B cell (primary cell): ENCODE measurements at regions not wholly inside any gene's neighbourhood (a gene's known extent, or its start where the extent isn't known, plus 50 kb on each side); places are given as distances from the start of the nearest gene placed in this dataset.

Experiments
- ATAC-seq: fragments of 200-7000 bp; cut with Tn5 transposase; one replicate; pipeline ENCODE4 v1.10.0; 2021; ENCODE audit warnings: low read depth, mild to moderate bottlenecking, moderate number of reproducible peaks, moderate library complexity
- CTCF ChIA-PET: fragments of 350-600 bp; sonication (Branson Sonifier 250); formaldehyde crosslinking; loops from one replicate; lab custom pipeline; 2021; ENCODE audit warnings: antibody characterized with exemption, inconsistent platforms; lab: Charles Lee
- POLR2A ChIA-PET: fragments of 350-600 bp; sonication (Branson Sonifier 250); formaldehyde crosslinking; loops from one replicate; lab custom pipeline; 2021; ENCODE audit warnings: antibody characterized with exemption; lab: Charles Lee
- DNase-seq: peaks from one replicate; pipeline ENCODE4 v3.0.0; 2013
- H2AFZ ChIP-seq: 2 replicates; pipeline ENCODE4 v1.6.1; 2012; ENCODE audit warnings: mild to moderate bottlenecking, low read depth, low read length; ENCODE audit not compliant: insufficient read depth, poor library complexity, severe bottlenecking
- H3K27ac ChIP-seq, 2 donors: 1 replicate in 1 of 2; 2 replicates in 1 of 2; pipeline ENCODE4 v1.5.1; 2012 to 2013; ENCODE audit warnings: low read length in 2 of 2, mild to moderate bottlenecking in 2 of 2, moderate library complexity in 1 of 2
- H3K27me3 ChIP-seq, 4 experiments: fragments of 200-600 bp in 1 of 4; sonication (generic) in 1 of 4; replicated peaks in 1 of 4; 1 replicate in 2 of 4; 2 replicates in 2 of 4; pipeline versions ENCODE4 v1.6.1 to v1.7.0; 2013 to 2016; ENCODE audit warnings: low read length in 3 of 4, mild to moderate bottlenecking in 2 of 4, mixed read lengths in 1 of 4, moderate library complexity in 1 of 4; ENCODE audit not compliant: insufficient read depth in 4 of 4, control insufficient read depth in 3 of 4; ENCODE audit errors: control extremely low read depth in 1 of 4
- H3K36me3 ChIP-seq, 2 experiments: replicated peaks in 1 of 2; 1 replicate in 1 of 2; 2 replicates in 1 of 2; pipeline versions ENCODE4 v1.6.1 to v1.7.1; 2013; ENCODE audit warnings: low read length in 1 of 2; ENCODE audit not compliant: insufficient read depth in 2 of 2, control insufficient read depth in 1 of 2; ENCODE audit errors: control extremely low read depth in 1 of 2, extremely low read depth in 1 of 2
- H3K4me1 ChIP-seq, 2 donors: fragments of 200-600 bp in 1 of 2; sonication (generic) in 1 of 2; 1 replicate in 1 of 2; 2 replicates in 1 of 2; pipeline versions ENCODE4 v1.5.1 to v1.6.1; 2013 to 2017; ENCODE audit warnings: low read length in 2 of 2; ENCODE audit not compliant: control insufficient read depth in 2 of 2, insufficient read depth in 2 of 2
- H3K4me2 ChIP-seq: replicated peaks from 2 replicates; pipeline ENCODE3; 2012; ENCODE audit warnings: mild to moderate bottlenecking, low read depth, low read length; ENCODE audit not compliant: poor library complexity, severe bottlenecking
- H3K4me3 ChIP-seq, 5 experiments: fragments of 200-600 bp in 1 of 5; sonication (generic) in 1 of 5; 1 replicate in 3 of 5; 2 replicates in 2 of 5; pipeline versions ENCODE4 v1.5.1 to v1.7.0; 2011 to 2016; ENCODE audit warnings: low read length in 4 of 5, mild to moderate bottlenecking in 4 of 5, low read depth in 2 of 5, control low read depth in 1 of 5, moderate library complexity in 1 of 5; ENCODE audit not compliant: insufficient read depth in 1 of 5; ENCODE audit errors: control extremely low read depth in 1 of 5, extremely low read depth in 1 of 5
- H3K79me2 ChIP-seq: fragments of 200-600 bp; sonication (generic); one replicate; pipeline ENCODE4 v1.6.0; 2016; ENCODE audit warnings: low read length; ENCODE audit not compliant: control insufficient read depth, insufficient read depth
- H3K9ac ChIP-seq: fragments of 200-600 bp; sonication (generic); 2 replicates; pipeline ENCODE4 v1.6.1; 2017; ENCODE audit warnings: mild to moderate bottlenecking, low read length, moderate library complexity
- H3K9me3 ChIP-seq, 3 donors: one replicate each; pipeline versions ENCODE4 v1.6.1 to v1.7.1; 2013; ENCODE audit warnings: low read length in 2 of 3; ENCODE audit not compliant: control insufficient read depth in 2 of 3, insufficient read depth in 1 of 3; ENCODE audit errors: control extremely low read depth in 1 of 3
- H4K20me1 ChIP-seq: 2 replicates; pipeline ENCODE4 v1.6.0; 2012; ENCODE audit warnings: mild to moderate bottlenecking, low read length; ENCODE audit not compliant: insufficient read depth, control insufficient read depth, poor library complexity, severe bottlenecking
- H3K27ac Mint-ChIP-seq: one replicate; pipeline ENCODE4 v1.8.0; 2021; ENCODE audit warnings: mixed read lengths
- H3K27me3 Mint-ChIP-seq: one replicate; pipeline ENCODE4 v1.8.0; 2021; ENCODE audit warnings: mixed read lengths
- H3K4me1 Mint-ChIP-seq: one replicate; pipeline ENCODE4 v1.8.0; 2021; ENCODE audit warnings: mixed read lengths
- H3K4me3 Mint-ChIP-seq: one replicate; pipeline ENCODE4 v1.8.0; 2021; ENCODE audit warnings: mixed read lengths
- H3K9me3 Mint-ChIP-seq: one replicate; pipeline ENCODE4 v1.8.0; 2022; ENCODE audit warnings: mixed read lengths; ENCODE audit not compliant: insufficient read depth
- EZH2 ChIP-seq: IDR thresholded peaks from 2 replicates; pipeline ENCODE4 v1.6.1; 2012; ENCODE audit warnings: borderline replicate concordance, low read depth, mild to moderate bottlenecking, moderate library complexity, low read length; ENCODE audit not compliant: insufficient read depth, poor library complexity, severe bottlenecking
- WGBS: methylation state at CpG from one replicate; pipeline ENCODE4 v1.1.5; 2013; ENCODE audit warnings: missing lambda C conversion rate; ENCODE audit not compliant: insufficient coverage; 5-methylcytosine and 5-hydroxymethylcytosine counted together
- intact Hi-C: fragments of 100-400 bp; cut with micrococcal nuclease; formaldehyde crosslinking; loops from one replicate; pipeline ENCODE4 v1.10.0; 2022
- TF ChIP-seq, protein P1 (sequence below): fragments of 200-600 bp; IDR thresholded peaks from one replicate; pipeline ENCODE4 v1.8.0; 2022; ENCODE audit warnings: antibody characterized with exemption, mild to moderate bottlenecking

DNA sequence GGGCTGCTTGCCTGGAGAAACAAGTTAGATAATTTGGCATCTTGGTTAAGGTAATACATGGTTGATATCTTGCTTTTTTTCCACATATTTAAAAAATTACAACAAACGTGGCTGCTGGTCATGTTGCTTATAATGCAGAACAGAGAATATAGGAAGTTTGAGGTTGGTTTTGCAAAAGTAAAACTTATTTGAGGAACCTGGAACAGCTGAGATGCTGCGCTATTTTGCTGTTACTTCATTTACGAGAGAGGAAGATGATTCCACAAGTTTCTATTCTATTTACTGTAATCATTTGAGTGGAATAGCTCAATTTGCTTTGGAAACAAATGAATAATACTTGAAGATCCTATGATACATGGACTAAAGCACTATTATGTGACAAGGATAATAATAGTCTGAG, 118.9 kb downstream of the TMA16 start:
- Mint-ChIP-seq H3K9me3 (peaks cover 3% of the 10 kb centered on the region), H3K4me3 (peak overlapping the region; percentile 91), H3K4me1 (peaks cover 35% of the 10 kb centered on the region), H3K27ac (peak overlapping the region; percentile 87), H3K27me3 (no peaks in the 10 kb centered on the region)
- CTCF ChIA-PET = interaction anchor here (0.9 to 5.0 kb wide), 11 partner anchors 12 to 67 kb away, joined by 3 to 94 read pairs (median 8); no protein-coding TSS in a partner anchor
- peak overlapping the region; percentile 92 for H3K9ac ChIP-seq
- H3K36me3 ChIP-seq = peaks cover 0 to 29% of the 10 kb centered on the region in 2 experiments
- peaks cover 25 to 27% of the 10 kb centered on the region in 2 donors for H3K4me1 ChIP-seq
- no peaks in the 10 kb centered on the region for H3K27me3 ChIP-seq
- intact Hi-C loops = loop anchor here (1.0 to 10.0 kb wide), 7 partner anchors 8 to 141 kb away; partner anchors contain the start of gene TMA16
- peak overlapping the region; percentile 24 for H2AFZ ChIP-seq
- H3K79me2 ChIP-seq = peaks cover 86% of the 10 kb centered on the region
- H4K20me1 ChIP-seq = peaks cover 6% of the 10 kb centered on the region
- peak overlapping the region; percentile 69 for H3K4me2 ChIP-seq
- peak overlapping the region; percentile 80 to 88 for H3K27ac ChIP-seq
- POLR2A ChIA-PET = interaction anchor here (0.8 to 4.8 kb wide), 2 partner anchors 26 to 50 kb away, joined by 3 to 39 read pairs; no protein-coding TSS in a partner anchor
- ATAC-seq (peak; percentile 50), DNase-seq (peak; percentile 73)
- no peaks in the 10 kb centered on the region for H3K9me3 ChIP-seq
- H3K4me3 ChIP-seq = peak overlapping the region; percentile 74 to 96 (median 87)
- TF ChIP-seq, protein P1, sequence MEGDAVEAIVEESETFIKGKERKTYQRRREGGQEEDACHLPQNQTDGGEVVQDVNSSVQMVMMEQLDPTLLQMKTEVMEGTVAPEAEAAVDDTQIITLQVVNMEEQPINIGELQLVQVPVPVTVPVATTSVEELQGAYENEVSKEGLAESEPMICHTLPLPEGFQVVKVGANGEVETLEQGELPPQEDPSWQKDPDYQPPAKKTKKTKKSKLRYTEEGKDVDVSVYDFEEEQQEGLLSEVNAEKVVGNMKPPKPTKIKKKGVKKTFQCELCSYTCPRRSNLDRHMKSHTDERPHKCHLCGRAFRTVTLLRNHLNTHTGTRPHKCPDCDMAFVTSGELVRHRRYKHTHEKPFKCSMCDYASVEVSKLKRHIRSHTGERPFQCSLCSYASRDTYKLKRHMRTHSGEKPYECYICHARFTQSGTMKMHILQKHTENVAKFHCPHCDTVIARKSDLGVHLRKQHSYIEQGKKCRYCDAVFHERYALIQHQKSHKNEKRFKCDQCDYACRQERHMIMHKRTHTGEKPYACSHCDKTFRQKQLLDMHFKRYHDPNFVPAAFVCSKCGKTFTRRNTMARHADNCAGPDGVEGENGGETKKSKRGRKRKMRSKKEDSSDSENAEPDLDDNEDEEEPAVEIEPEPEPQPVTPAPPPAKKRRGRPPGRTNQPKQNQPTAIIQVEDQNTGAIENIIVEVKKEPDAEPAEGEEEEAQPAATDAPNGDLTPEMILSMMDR = no peak
- TF ChIP-seq EZH2 = no peak
- no CpG with 5 or more reads among the region's 3 CpGs for WGBS

DNA sequence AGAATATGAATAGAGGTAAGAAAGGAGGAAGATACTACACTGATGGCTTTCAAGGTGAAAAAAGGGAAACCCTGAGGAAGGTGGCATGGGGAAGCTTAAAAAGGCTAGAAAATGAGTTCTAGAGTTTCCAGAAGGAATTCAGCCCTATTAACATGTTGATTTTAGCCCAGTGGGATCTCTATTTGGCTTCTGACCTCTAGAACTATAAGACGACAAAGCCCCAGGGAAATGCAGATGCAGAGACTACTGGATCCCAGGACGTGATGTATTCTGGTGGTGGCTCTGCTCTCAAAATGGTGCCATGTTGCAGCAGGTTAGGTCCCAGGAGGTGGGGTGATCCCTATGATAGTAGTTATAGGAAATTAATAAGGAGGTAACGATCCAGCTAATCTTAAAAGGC, 120.4 kb downstream of the TMA16 start:
- Histone ChIP-seq H3K27ac (peak overlapping the region; percentile 39 to 88), H3K4me1 (peaks cover 11 to 17% of the 10 kb centered on the region in 2 donors), H4K20me1 (no peaks in the 10 kb centered on the region), H3K79me2 (peaks cover 77% of the 10 kb centered on the region), H3K9ac (no peak overlapping the region), H3K4me2 (peak overlapping the region; percentile 9), H3K9me3 (no peaks in the 10 kb centered on the region), H2AFZ (peak overlapping the region; percentile 10), H3K4me3 (no peak overlapping the region), H3K27me3 (no peaks in the 10 kb centered on the region), H3K36me3 (peaks cover 0 to 14% of the 10 kb centered on the region in 2 experiments)
- ChIA-PET CTCF (interaction anchor here (1.2 to 5.0 kb wide), 5 partner anchors 49 to 64 kb away, joined by 3 to 82 read pairs (median 4); no protein-coding TSS in a partner anchor), POLR2A (interaction anchor here (1.1 kb wide), 1 partner anchor 121 kb away, joined by 10 read pairs; the partner anchor contains the start of gene TMA16)
- intact Hi-C loops = loop anchor here (5.0 to 10.0 kb wide), 2 partner anchors 38 to 140 kb away; no protein-coding TSS in a partner anchor
- Mint-ChIP-seq H3K9me3 (peaks cover 3% of the 10 kb centered on the region), H3K27me3 (no peaks in the 10 kb centered on the region), H3K4me3 (peak overlapping the region; percentile 35), H3K4me1 (peaks cover 29% of the 10 kb centered on the region), H3K27ac (peak overlapping the region; percentile 82)
- 75% methylated on average over 2 of the region's 3 CpGs for WGBS
- DNase-seq (no peak), ATAC-seq (no peak)
- TF ChIP-seq, protein P1 = no peak
- TF ChIP-seq EZH2 = no peak
